NCI-H2196 treated with DMSO at 0.1 percent for 48 hours (cell line): ENCODE measurements at regions not wholly inside any gene's neighbourhood (a gene's known extent, or its start where the extent isn't known, plus 50 kb on each side); places are given as distances from the start of the nearest gene placed in this dataset.
A peak's percentile ranks its signal among the peaks of the same experiment; 100 is the strongest.
"Not testable (repeated sequence)": the region's sequence is repeated elsewhere in the genome, so short reads cannot be mapped to it uniquely, and the experiment has no call there.

Experiments used
- DNase-seq: peaks from one replicate; lab custom pipeline; 2025; ENCODE audit not compliant: unreplicated experiment; lab: John Stamatoyannopoulos, UW

GRCh38 chr2:62334440-62335058, 138.6 kb downstream of the B3GNT2 start:
- no peak for DNase-seq

DNA sequence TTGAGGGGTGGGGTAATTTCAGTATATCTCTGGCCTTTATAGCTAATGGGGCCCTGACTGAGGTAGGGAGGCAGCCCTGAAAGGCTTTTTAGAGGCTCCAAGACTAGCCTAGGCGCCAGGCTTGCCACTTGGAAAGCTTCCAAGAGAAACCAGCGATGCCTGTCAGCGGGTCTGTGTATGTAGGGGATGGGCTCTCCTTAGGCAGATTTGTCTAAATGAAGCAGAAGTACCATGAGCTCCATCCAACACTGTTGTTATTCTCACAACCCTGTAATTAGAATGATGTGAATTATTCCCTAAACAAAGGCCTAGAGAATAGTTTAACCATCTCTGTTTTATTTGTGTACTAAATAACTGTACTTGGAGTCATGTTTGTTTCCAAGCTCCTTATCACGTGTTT, 138.1 kb downstream of the B3GNT2 start:
- peak; percentile 0 for DNase-seq

GRCh38 chr2:62330959-62331358, 135.0 kb downstream of the B3GNT2 start:
- DNase-seq, result no peak

- no peak for DNase-seq
Measured at GRCh38 chr2:62329797-62330196, 133.9 kb downstream of the B3GNT2 start.

- DNase-seq, result no peak
Measured at GRCh38 chr2:62326735-62327134, 130.8 kb downstream of the B3GNT2 start.

DNA sequence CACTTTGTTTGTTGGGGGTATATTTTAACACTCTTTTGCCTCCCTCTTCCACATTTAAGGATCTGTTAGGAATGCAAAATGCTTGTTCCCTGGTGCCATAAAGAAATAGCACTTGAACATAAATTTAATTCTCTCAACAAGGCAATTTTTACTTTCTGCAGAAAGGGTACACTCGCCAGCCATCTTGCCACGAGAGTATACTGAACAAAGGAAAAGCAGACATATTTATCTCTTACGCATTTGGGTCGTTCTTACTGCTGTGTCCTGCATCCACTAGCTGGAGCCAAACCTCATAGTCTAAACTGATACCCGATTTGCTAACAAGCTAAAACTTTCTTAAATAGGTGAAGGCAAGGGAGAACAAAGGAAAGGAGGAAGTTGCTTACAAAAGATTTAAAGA, 129.5 kb downstream of the B3GNT2 start:
- DNase-seq, result no peak

DNA sequence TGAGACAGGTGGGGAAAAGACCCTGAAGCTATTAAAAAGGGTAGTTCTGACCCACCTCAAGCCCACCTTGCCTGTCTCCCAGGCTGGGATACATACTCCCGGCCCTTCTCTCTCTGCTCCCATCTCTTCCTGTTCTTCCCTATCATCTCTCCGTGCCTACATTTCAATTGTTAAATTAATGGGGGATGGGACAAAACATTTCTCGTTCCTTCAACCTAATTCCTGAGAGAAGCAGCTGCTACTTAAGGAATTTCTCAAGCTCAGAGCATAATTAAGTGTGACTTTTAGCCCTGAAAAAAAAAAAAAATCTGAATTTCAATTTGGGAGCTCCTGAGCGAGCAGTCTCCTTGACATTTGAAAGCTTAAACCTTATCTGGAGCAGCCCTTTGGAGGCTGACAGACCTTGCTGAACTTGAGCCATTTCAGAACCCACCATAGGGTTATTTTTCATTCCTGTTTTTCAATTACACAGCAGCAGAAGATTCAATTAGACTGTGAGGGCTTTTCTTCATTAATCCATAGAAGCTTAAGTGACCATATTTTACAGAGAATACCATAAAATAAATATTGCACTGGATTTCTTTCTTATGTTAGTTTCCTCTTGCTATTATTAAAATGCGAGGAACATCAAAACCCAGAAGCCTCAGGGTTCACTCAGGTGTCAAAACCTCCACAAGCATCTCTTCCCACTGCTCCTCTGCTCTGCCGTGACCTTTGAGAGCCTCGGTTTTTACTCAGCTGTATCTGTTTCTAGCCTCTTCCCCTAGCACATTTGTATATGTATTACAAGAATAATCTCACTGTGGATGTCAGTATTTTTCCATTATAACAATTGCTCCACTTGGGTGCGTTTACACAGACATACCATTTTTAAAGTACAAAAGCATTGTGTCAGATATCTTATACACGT, 125.7 kb downstream of the B3GNT2 start:
- DNase-seq, result no peak

GRCh38 chr2:62320657-62321357, 124.9 kb downstream of the B3GNT2 start:
- no peak for DNase-seq

DNA sequence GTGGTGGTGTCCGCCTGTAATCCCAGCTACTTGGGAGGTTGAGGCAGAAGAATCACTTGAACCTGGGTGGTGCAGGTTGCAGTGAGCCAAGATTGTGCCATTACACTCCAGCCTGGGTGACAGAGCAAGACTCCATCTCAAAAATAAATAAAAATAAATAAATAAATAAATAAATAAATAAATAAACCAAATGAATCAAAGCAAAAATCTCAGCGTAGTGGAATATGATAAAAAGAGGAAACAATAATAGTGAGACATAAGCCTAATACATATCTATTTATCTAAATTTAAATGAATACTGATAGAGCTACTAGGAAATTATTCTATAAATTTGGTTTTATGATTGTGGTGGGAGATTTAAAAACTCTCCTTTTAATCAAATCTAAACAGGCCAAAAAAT, 124.2 kb downstream of the B3GNT2 start:
- not testable (repeated sequence) for DNase-seq

DNA sequence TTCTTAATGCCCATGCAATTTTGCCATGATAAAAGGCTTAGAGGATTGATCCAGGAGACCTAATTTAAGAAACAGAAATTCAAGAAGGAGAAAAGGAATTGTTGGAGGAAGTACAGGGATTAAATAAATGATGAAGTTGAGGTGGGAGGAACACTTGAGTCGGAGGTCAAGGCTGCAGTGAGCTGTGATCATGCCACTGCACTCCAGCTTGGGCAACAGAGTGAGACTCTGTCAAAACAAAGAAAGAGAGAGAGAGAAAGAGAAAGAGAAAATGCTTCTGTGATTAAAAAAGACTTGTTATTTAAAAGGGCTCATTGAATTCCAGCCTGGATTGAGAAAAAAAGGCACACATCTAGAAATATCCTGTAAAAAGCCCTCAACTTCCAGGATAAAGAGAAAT, 123.2 kb downstream of the B3GNT2 start:
- DNase-seq, result no peak

DNA sequence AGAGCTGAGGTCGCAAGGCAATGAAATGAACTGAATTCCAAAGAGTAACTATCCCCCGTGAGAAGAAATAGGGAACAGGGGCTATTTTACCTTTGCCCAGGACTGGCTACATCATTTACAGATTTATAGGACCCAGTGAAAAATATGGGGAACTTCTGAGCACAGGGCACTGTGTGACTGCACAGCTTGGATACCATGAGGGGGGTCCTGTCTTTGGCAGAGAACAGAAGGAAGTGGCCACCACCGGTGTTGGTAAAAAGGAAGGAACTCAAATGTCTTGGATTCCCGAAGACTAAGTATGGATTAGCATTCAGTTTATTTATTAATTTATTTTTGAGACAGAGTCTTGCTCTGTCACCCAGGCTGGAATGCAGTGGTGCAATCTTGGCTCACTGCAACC, 119.6 kb downstream of the B3GNT2 start:
- DNase-seq, result no peak

DNA sequence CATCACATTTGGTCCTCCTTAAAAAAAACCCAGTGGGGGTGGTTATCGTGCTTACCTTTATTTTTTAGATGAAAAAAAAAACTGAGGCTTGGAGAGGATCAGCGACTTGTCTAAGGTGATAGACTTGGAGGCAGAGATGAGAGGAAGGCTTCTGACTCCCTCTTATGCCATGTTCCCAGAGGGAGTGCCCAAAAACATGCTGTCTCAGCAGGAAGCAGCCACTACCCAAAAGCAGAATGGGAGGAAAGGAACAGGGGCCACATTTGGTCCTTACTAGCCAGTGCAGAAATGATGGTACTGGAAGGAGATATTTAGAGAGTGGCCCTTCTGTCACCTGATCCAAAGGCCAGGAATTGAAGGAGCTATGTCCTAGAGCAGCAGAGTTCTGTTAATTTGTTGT, 118.4 kb downstream of the B3GNT2 start:
- no peak for DNase-seq

DNA sequence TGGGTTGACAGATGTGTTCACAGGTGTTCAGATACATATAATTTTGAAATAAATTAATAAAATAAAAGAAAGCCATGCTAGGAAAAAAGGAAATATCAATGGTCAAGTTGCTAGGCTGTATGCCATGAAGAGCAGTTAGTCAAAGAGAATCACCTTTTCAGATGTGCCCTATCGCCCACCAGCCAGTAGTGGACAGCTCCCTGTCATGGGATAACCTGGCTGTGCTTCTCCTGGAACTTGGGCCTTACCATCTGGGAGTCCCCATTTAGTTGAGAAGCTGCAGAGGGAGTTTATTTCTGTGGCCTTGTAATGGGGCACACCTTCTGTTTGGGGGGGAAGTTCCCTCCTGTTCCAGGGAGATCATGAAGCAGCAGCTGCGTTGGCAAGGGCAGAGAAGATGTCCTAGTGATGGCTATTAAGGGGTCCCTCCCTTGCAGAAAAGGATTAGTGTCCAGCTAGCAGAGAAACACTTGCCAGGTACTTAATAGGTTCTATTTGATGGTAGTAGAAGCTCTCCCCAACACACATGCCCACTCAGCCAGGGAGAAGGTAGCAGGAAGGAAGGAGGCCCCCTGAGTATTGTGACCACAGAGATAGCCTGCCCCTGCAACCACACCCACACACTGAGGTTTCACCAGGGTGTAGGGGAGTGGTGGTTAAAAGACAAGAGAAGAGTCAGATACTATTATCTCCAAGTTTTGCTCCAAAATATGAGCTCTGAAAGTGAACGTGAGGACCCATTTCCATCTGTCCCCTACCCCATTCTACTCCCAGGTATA, 117.7 kb downstream of the B3GNT2 start:
- no peak for DNase-seq

DNA sequence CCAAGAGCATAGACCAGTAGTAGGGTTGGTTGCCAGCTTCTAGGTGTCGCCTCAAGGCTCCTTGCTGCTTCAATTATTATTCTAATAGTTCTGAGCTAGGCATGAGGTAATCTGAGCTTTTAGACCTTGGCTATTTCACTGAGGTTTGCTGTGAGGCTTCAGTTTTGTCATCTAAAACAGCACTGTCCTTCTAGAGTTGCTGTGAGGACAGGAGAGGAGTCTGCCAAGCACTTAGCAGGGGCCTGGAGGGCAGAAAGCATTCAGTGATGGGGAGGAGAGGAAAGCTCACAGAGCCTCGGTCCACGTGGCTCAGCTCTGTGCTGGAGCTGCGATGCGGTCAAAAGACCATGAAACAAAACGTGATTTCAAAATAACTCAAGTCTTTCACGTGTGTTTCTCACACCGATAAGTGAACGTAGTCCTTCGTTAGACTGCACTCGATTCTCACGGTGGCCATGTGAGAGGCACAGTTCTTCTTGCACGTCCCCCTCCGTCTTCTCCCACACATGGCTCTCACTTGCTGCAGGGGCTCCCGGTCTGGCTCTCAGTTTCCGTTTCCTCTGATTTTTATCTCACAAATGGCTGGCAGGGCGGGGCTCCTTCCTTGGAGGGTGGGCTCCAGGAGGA, 113.7 kb downstream of the B3GNT2 start:
- no peak for DNase-seq

DNA sequence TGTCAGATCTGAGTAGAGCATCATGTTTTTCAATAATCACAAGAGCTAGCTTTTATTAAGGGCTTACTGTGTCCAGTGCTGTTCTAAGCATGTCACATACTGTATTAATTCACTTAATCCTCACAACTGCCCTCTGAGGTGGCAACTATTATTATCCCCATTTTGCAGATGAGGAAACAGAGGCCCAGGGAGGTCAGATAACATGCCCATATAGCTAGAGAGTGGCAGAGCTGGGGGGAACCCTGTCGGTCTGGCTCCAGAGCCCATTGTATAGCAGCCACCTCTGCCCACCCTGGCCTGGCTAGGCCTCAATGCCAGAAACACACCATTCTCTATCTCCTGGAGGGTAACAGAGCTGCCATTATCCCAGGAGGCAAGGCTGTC, 113.2 kb downstream of the B3GNT2 start:
- DNase-seq, result no peak

- DNase-seq, result no peak
Measured at GRCh38 chr2:62307469-62308389, 111.8 kb downstream of the B3GNT2 start.

DNA sequence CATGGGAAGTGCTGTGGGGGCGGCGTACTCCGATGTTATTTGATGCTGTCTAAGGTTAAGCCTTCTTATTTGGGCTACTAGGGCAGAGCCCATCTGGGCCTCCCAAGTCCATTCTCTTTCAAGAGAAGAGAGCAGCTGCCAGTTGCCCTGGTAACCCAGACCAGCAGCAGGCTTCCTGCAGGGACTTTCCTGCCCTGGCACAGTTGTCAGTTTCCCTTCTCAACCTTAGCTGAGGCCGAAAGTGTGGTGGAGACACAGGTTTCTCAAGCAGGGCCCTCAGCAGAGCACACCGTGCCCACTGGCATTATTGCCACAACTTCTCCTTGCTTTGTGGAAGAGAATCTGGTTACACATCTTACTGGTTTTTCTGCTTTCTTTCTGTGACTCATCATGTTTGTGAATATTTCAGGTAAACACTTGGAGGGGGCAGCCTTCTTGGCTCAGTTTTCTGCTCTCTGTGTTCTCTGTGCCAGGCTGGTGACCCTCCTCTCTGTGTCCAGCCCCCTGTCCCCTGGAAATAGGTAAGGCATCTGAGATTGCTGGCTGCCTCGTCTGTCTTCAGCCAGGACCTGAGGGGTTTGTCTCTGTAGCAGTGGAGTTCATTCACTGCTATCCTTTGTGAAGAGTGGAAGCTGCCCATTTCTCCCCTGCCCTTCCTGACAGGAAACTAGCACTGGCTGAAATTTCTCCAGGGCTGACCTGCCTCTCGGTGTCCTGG, 111.0 kb downstream of the B3GNT2 start:
- DNase-seq, result peak; percentile 61

DNA sequence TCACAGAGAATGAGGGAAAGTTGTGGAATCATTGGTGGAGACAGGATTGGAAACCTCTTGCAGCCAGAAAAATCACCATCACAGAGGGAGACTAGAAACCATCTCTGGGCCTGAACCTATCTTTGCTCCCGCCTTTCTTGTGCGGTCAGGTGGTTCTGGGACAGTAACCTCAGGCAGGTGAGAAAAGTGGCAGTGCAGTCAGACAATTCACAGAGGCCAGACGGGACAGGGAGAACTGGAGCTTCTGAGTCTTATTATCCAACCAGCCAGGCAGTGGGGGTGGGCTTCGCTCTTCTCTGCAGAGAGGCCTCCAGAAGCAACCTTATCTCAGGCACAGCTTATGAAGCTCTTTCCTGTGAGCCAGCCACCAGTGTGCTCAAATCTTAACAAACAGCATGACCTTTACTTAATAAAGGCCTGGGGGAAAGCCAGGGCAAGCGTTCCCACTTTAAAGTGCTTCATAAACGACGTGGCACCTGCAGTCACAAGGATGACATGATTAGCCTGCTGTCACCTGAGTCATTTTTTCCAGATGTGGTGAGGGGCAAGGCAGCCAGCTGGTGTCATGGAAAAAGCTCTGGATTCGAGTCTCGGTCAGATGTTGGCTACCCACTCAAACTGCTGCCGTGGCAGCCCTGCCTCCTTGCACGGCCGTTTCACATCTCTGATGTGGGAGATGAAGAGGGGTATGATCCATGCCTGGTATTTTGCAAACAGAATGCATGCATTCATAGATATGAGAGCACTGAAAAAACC, 109.7 kb downstream of the B3GNT2 start:
- peak; percentile 37 for DNase-seq
